ENCODE measurements at regions not wholly inside any gene's neighbourhood (a gene's known extent, or its start where the extent isn't known, plus 50 kb on each side); places are given as distances from the start of the nearest gene placed in this dataset.

DNA sequence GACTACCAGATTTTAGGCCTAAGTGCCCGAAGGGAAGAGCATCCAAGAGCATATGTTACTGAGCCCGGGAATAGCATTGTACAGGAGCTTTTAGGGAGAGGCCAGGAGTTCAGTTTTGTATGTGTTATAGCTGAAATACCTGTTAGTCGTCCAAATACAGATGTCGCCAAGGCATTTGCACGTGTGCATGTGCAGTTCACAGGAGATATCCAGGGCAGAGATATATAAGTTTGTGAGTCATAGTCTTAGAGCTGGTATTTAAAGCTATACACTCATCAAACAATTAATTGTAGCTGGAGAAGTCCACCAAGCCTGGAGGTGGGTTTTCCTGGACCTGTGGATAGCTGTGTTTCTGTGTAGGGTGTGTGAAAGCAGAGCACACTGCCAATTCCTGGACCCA, 394.0 kb upstream of the FZD8 start:
- Histone ChIP-seq H3K27me3 (ENCODE audit: low read depth, low read length) (no peaks in the 10 kb centered on the region), H3K9me3 (ENCODE audit: control insufficient read depth in 1 of 2, low read length in 2 of 2) (no peaks in the 10 kb centered on the region)

DNA sequence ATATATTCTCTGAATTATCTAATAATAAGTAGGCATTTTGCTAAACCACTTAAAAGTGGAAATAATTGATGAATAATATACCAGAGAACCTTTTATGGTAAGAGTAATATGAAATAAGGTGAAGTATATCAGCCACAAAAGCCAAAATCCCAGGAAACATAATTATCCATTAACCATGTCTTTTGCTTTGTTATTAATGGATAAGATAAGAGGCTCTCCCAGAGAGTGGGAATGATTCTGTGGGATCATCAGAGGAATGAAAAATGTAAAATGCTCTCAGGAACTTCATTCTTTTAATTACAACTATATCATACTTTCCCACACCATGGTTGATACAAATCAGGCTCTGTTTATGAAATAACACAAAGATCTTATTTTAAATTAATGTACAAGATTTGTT, 391.7 kb upstream of the FZD8 start:
- Histone ChIP-seq H3K27me3 (ENCODE audit: low read depth, low read length) (no peaks in the 10 kb centered on the region), H3K27ac (ENCODE audit: low read length) (no peak overlapping the region), H3K4me3 (ENCODE audit: low read depth in 1 of 2, low read length in 2 of 2) (no peak overlapping the region), H3K36me3 (ENCODE audit: control insufficient read depth in 1 of 2, insufficient read depth in 2 of 2, low read length in 2 of 2) (no peaks in the 10 kb centered on the region), H3K4me1 (ENCODE audit: control insufficient read depth in 1 of 2, insufficient read depth in 2 of 2, low read length in 2 of 2) (no peaks in the 10 kb centered on the region), H3K9me3 (ENCODE audit: control insufficient read depth in 1 of 2, low read length in 2 of 2) (no peaks in the 10 kb centered on the region)

More for the DNA sequence above, 394.0 kb upstream of the FZD8 start:
- Histone ChIP-seq H3K4me1 (ENCODE audit: control insufficient read depth in 1 of 2, insufficient read depth in 2 of 2, low read length in 2 of 2) (no peaks in the 10 kb centered on the region), H3K27ac (ENCODE audit: low read length) (no peak overlapping the region), H3K4me3 (ENCODE audit: low read depth in 1 of 2, low read length in 2 of 2) (no peak overlapping the region), H3K36me3 (ENCODE audit: control insufficient read depth in 1 of 2, insufficient read depth in 2 of 2, low read length in 2 of 2) (no peaks in the 10 kb centered on the region)

DNA sequence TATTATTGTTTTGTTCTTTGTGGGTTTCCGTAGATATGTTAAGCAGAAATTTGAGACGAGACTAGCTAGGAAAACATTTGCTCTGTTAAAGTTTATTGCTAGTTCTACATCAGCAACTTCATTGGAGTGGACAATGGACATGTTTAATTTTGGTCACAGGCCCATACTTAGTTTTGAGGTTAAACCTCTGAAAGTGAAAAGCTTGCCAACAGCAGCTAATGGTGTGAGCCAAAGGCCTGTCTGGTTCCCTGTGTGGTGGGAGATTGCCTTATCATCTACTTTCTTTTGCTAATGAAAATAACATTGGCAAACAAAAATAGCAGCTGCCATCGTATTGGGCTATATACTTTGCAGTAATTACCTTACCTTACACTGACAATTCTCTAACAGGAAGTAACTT, 388.4 kb upstream of the FZD8 start:
- H3K4me1 ChIP-seq (ENCODE audit: control insufficient read depth in 1 of 2, insufficient read depth in 2 of 2, low read length in 2 of 2) = no peaks in the 10 kb centered on the region

DNA sequence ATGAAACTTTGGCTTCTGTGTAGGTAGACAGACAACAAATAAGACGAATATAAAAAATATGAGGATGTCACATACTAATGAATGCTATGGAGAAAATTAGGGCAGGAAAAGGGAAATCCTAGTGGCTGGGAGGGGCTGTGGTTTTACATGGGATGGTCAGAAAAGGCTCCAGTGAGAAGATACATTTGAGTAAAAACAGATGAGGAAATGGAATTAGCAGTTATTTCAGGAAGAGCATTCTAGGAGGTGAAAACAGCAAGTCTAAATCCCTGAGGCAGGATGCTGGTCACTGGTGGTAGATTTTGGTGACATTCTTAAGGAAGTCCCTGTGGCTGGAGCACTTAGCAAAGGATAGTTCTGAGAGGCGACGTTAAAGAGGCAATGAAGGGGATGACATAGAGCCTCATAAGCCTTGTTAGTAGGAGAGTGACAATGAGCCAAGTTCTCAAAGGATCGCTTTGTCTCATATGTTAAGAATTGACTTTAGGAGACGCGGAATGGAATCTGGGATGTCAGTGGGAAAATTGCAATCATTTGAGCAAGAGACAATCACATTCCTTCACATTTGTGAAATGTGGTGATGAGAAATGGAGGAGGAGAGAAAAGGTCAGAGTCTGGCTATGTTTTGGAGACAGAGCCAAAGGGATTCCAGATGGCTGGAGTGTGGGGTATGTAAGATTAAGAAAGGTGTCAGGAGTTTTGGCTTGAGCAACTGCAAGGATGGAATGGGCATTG, 384.7 kb upstream of the FZD8 start:
- H3K27me3 ChIP-seq (ENCODE audit: low read depth, low read length) = no peaks in the 10 kb centered on the region
- no peaks in the 10 kb centered on the region for H3K9me3 ChIP-seq (ENCODE audit: control insufficient read depth in 1 of 2, low read length in 2 of 2)
- H3K27ac ChIP-seq (ENCODE audit: low read length) = no peak overlapping the region
- H3K4me1 ChIP-seq (ENCODE audit: control insufficient read depth in 1 of 2, insufficient read depth in 2 of 2, low read length in 2 of 2) = no peaks in the 10 kb centered on the region
- H3K4me3 ChIP-seq (ENCODE audit: low read depth in 1 of 2, low read length in 2 of 2) = no peak overlapping the region
- H3K36me3 ChIP-seq (ENCODE audit: control insufficient read depth in 1 of 2, insufficient read depth in 2 of 2, low read length in 2 of 2) = no peaks in the 10 kb centered on the region

More for the DNA sequence above, 388.4 kb upstream of the FZD8 start:
- H3K27me3 ChIP-seq (ENCODE audit: low read depth, low read length) = no peaks in the 10 kb centered on the region
- no peak overlapping the region for H3K27ac ChIP-seq (ENCODE audit: low read length)
- no peak overlapping the region for H3K4me3 ChIP-seq (ENCODE audit: low read depth in 1 of 2, low read length in 2 of 2)
- no peaks in the 10 kb centered on the region for H3K9me3 ChIP-seq (ENCODE audit: control insufficient read depth in 1 of 2, low read length in 2 of 2)
- H3K36me3 ChIP-seq (ENCODE audit: control insufficient read depth in 1 of 2, insufficient read depth in 2 of 2, low read length in 2 of 2) = no peaks in the 10 kb centered on the region

DNA sequence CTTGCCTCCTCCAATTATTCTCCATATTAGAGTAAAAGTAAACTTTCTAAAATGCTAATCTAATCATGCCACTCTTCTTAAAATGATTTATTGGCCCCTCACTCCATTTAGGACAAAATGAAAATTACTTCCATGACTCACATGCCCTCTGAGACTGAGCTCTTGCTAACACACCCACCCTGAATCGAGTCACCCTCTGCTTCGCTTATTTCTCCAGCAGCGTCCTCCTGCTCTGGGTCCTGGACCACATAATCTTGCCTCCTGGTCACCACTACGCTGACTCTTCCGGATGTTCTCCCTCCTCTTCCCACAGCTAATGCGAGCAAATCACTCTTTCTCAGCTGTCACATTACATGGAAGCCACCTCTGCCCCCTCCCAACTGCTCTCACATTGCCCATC, 384.0 kb upstream of the FZD8 start:
- Histone ChIP-seq H3K4me3 (ENCODE audit: low read depth in 1 of 2, low read length in 2 of 2) (no peak overlapping the region), H3K36me3 (ENCODE audit: control insufficient read depth in 1 of 2, insufficient read depth in 2 of 2, low read length in 2 of 2) (no peaks in the 10 kb centered on the region), H3K27ac (ENCODE audit: low read length) (no peak overlapping the region), H3K4me1 (ENCODE audit: control insufficient read depth in 1 of 2, insufficient read depth in 2 of 2, low read length in 2 of 2) (no peaks in the 10 kb centered on the region), H3K27me3 (ENCODE audit: low read depth, low read length) (no peaks in the 10 kb centered on the region), H3K9me3 (ENCODE audit: control insufficient read depth in 1 of 2, low read length in 2 of 2) (no peaks in the 10 kb centered on the region)

DNA sequence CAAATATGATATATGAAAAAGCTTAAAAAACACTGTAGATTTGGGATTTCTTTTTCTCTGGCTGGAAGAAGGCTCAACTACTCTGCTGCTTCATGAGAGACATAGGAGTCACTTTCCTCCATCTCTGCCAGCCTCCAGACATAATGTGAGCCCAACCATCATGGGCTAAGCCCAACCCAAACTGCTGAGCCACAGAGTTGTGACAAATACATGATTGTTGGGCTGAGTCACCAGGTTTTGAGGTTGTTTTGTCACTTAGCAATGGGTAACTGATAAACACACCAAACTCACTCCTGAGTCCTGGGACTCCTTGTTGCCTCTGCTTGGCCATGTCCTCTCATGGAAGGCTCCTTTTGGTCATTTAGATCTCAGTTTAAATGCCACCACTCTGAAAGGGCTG, 381.8 kb upstream of the FZD8 start:
- no peaks in the 10 kb centered on the region for H3K9me3 ChIP-seq (ENCODE audit: control insufficient read depth in 1 of 2, low read length in 2 of 2)
- no peaks in the 10 kb centered on the region for H3K4me1 ChIP-seq (ENCODE audit: control insufficient read depth in 1 of 2, insufficient read depth in 2 of 2, low read length in 2 of 2)
- H3K27me3 ChIP-seq (ENCODE audit: low read depth, low read length) = no peaks in the 10 kb centered on the region
- no peak overlapping the region for H3K4me3 ChIP-seq (ENCODE audit: low read depth in 1 of 2, low read length in 2 of 2)
- H3K27ac ChIP-seq (ENCODE audit: low read length) = no peak overlapping the region
- no peaks in the 10 kb centered on the region for H3K36me3 ChIP-seq (ENCODE audit: control insufficient read depth in 1 of 2, insufficient read depth in 2 of 2, low read length in 2 of 2)

DNA sequence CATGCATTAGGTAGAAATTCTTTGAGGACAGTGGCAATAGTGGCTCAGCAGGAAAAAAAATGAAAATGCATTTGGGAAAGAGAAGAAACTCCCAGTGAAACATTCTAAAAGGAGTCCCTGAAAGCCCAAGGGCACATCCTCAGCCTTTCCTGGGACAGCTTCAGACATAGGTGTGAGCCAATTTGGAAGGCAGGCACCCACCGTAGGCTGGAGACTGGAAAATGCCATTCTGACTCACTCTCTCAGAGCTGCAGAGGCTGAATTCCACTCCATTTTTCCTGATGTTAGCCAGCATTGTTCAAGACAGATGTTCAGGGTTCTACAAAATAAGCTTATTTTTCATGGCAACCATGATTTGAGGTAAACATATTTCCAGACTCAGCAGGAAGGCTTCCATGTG, 379.0 kb upstream of the FZD8 start:
- Histone ChIP-seq H3K27me3 (ENCODE audit: low read depth, low read length) (no peaks in the 10 kb centered on the region), H3K4me1 (ENCODE audit: control insufficient read depth in 1 of 2, insufficient read depth in 2 of 2, low read length in 2 of 2) (no peaks in the 10 kb centered on the region), H3K27ac (ENCODE audit: low read length) (no peak overlapping the region), H3K9me3 (ENCODE audit: control insufficient read depth in 1 of 2, low read length in 2 of 2) (no peaks in the 10 kb centered on the region), H3K36me3 (ENCODE audit: control insufficient read depth in 1 of 2, insufficient read depth in 2 of 2, low read length in 2 of 2) (no peaks in the 10 kb centered on the region), H3K4me3 (ENCODE audit: low read depth in 1 of 2, low read length in 2 of 2) (no peak overlapping the region)

DNA sequence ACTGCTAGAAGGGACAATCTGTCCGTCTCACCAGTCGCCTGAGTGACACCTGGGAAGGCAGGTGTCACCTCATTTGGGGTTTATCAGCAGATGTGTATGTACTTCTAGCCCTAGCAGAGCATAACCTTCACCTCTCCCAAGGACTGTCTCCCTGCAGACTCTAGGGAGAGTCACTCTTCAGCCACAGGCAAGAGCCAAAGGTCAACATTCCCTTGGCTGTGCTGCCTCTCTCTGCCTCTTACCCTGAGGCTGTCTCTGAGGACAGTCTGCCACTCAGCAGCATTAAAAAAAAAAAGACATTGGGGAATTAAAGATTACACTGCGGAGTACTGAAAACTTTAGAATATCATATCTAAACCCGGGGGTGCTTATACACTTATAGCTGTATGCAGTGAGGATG, 377.7 kb upstream of the FZD8 start:
- Histone ChIP-seq H3K27me3 (ENCODE audit: low read depth, low read length) (no peaks in the 10 kb centered on the region), H3K9me3 (ENCODE audit: control insufficient read depth in 1 of 2, low read length in 2 of 2) (no peaks in the 10 kb centered on the region), H3K27ac (ENCODE audit: low read length) (no peak overlapping the region), H3K4me1 (ENCODE audit: control insufficient read depth in 1 of 2, insufficient read depth in 2 of 2, low read length in 2 of 2) (no peaks in the 10 kb centered on the region), H3K4me3 (ENCODE audit: low read depth in 1 of 2, low read length in 2 of 2) (no peak overlapping the region), H3K36me3 (ENCODE audit: control insufficient read depth in 1 of 2, insufficient read depth in 2 of 2, low read length in 2 of 2) (no peaks in the 10 kb centered on the region)

DNA sequence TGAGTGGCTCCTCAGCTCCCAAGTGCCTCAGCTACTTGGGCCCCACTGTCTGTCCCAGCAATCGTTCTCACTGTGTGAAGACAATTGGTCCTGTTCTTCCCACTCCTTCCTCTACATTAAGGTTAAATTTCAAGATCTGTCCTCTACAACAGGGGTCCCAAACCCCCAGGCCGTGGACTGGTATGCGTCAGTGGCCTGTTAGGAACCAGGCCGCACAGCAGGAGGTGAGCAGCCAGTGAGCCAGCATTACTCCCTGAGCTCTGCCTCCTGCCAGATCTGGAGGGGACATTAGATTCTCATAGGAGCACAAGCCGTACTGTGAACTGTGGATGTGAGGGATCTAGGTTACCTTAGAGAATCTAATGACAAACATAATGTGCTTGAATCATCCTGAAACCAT, 376.9 kb upstream of the FZD8 start:
- no peaks in the 10 kb centered on the region for H3K4me1 ChIP-seq (ENCODE audit: control insufficient read depth in 1 of 2, insufficient read depth in 2 of 2, low read length in 2 of 2)
- H3K9me3 ChIP-seq (ENCODE audit: control insufficient read depth in 1 of 2, low read length in 2 of 2) = no peaks in the 10 kb centered on the region
- no peak overlapping the region for H3K4me3 ChIP-seq (ENCODE audit: low read depth in 1 of 2, low read length in 2 of 2)
- no peaks in the 10 kb centered on the region for H3K36me3 ChIP-seq (ENCODE audit: control insufficient read depth in 1 of 2, insufficient read depth in 2 of 2, low read length in 2 of 2)
- H3K27me3 ChIP-seq (ENCODE audit: low read depth, low read length) = no peaks in the 10 kb centered on the region
- H3K27ac ChIP-seq (ENCODE audit: low read length) = no peak overlapping the region

DNA sequence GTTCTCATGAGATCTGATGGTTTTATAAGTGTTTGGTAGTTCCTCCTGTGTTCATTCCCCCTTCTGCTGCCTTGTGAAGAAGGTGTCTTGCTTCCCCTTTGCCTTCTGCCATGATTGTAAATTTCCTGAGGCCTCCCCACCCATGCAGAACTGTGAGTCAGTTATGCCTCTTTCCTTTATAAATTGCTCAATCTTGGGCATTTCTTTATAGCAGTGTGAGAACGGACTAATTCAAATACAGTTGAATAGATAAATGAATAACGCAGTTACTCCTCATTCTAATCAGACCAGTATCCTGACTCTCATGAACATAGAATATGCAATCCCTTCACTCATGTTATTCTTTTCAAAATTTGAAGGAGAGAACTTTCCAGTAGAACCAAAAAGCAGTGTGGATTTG, 375.0 kb upstream of the FZD8 start:
- no peak overlapping the region for H3K27ac ChIP-seq (ENCODE audit: low read length)
- H3K4me1 ChIP-seq (ENCODE audit: control insufficient read depth in 1 of 2, insufficient read depth in 2 of 2, low read length in 2 of 2) = no peaks in the 10 kb centered on the region
- H3K27me3 ChIP-seq (ENCODE audit: low read depth, low read length) = no peaks in the 10 kb centered on the region
- no peaks in the 10 kb centered on the region for H3K9me3 ChIP-seq (ENCODE audit: control insufficient read depth in 1 of 2, low read length in 2 of 2)
- no peak overlapping the region for H3K4me3 ChIP-seq (ENCODE audit: low read depth in 1 of 2, low read length in 2 of 2)
- H3K36me3 ChIP-seq (ENCODE audit: control insufficient read depth in 1 of 2, insufficient read depth in 2 of 2, low read length in 2 of 2) = no peaks in the 10 kb centered on the region

DNA sequence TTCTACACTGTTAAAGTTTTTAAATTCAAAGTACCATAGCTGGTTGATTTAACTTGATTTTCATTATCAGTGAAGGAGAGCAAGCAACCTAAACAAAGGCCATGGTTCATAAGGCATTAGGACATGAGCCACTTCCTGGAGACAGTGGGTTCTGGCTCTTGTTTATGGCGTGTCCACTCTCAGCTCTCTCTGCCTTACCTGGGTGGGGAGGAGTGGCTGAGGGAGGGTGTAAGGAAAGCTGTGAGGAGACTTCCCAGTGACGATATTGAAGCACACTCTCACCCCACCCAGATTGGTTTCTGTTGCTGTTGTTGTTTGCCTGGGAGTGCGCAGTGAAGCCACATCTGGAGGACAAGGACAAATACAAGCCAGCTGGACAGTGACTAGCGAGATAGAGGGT, 365.3 kb upstream of the FZD8 start:
- no peaks in the 10 kb centered on the region for H3K27me3 ChIP-seq (ENCODE audit: low read depth, low read length)
- no peaks in the 10 kb centered on the region for H3K36me3 ChIP-seq (ENCODE audit: control insufficient read depth in 1 of 2, insufficient read depth in 2 of 2, low read length in 2 of 2)
- H3K4me3 ChIP-seq (ENCODE audit: low read depth in 1 of 2, low read length in 2 of 2) = no peak overlapping the region
- no peaks in the 10 kb centered on the region for H3K4me1 ChIP-seq (ENCODE audit: control insufficient read depth in 1 of 2, insufficient read depth in 2 of 2, low read length in 2 of 2)
- H3K27ac ChIP-seq (ENCODE audit: low read length) = no peak overlapping the region
- H3K9me3 ChIP-seq (ENCODE audit: control insufficient read depth in 1 of 2, low read length in 2 of 2) = no peaks in the 10 kb centered on the region

DNA sequence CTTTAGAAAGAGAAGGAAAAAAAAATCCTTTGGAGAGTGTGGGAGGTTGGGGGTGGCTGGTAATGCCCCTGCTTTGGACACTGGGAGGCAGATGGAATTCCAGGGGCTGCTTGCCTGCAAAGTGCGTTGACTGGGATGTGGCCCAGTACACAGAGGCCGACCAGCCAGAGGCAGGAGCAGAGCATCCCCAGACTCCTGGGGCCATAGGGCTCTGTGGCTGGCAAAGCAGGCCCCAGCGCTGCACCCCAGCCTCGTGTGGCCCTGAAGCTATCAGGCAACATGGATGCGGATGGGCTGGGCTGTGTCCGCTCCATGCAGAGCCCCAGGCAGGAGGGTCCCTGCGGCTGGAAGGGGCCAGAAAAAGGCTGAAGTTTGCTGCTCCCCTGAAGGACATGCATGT, 361.6 kb upstream of the FZD8 start:
- no peak overlapping the region for H3K4me3 ChIP-seq (ENCODE audit: low read depth in 1 of 2, low read length in 2 of 2)

More for the DNA sequence above, 361.6 kb upstream of the FZD8 start:
- Histone ChIP-seq H3K27ac (ENCODE audit: low read length) (no peak overlapping the region), H3K4me1 (ENCODE audit: control insufficient read depth in 1 of 2, insufficient read depth in 2 of 2, low read length in 2 of 2) (no peaks in the 10 kb centered on the region), H3K36me3 (ENCODE audit: control insufficient read depth in 1 of 2, insufficient read depth in 2 of 2, low read length in 2 of 2) (no peaks in the 10 kb centered on the region), H3K27me3 (ENCODE audit: low read depth, low read length) (no peaks in the 10 kb centered on the region), H3K9me3 (ENCODE audit: control insufficient read depth in 1 of 2, low read length in 2 of 2) (no peaks in the 10 kb centered on the region)

Measured in muscle layer of duodenum (tissue), 2 donors.